GM20000 (cell line): ENCODE measurements at regions not wholly inside any gene's neighbourhood (a gene's known extent, or its start where the extent isn't known, plus 50 kb on each side); places are given as distances from the start of the nearest gene placed in this dataset.

Source experiments
- DNase-seq: peaks from one replicate; pipeline ENCODE4 v3.0.0; 2012; ENCODE audit warnings: low spot score
- TF ChIP-seq, protein P1 (sequence below): IDR thresholded peaks from 2 replicates; pipeline ENCODE4 v1.5.1; 2012; ENCODE audit warnings: mild to moderate bottlenecking, control low read depth; ENCODE audit errors: extremely low read depth, missing control alignments

DNA sequence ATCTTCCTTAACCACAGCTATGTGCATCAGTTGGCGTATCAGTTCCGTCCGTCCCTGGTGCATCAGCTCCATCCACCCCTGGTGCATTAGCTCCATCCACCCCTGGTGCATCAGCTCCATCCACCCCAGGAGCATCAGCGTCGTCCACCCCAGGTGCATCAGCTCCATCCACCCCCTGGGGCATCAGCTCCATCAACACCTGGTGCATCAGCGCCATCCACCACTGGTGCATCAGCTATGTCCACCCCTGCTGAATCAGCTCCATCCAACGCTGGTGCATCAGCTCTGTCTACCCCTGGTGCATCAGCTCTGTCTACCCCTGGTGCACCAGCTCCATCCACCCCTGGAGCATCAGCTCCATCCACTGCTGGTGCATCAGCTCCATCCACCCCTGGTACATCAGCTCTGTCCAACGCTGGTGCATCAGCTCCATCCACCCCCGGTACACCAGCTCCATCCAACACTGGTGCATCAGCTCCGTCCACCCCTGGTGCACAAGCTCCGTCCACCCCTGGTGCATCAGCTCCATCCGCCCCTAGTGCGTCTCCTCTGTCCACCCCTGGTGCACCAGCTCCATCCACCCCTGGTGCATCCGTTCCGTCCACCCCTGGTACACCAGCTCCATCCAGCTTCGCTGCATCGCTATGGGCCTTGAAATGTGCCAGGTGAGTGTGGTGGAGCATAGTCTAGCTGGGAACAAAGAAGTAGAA is 106.6 kb upstream of the ZBTB40 start:
- TF ChIP-seq, protein P1, sequence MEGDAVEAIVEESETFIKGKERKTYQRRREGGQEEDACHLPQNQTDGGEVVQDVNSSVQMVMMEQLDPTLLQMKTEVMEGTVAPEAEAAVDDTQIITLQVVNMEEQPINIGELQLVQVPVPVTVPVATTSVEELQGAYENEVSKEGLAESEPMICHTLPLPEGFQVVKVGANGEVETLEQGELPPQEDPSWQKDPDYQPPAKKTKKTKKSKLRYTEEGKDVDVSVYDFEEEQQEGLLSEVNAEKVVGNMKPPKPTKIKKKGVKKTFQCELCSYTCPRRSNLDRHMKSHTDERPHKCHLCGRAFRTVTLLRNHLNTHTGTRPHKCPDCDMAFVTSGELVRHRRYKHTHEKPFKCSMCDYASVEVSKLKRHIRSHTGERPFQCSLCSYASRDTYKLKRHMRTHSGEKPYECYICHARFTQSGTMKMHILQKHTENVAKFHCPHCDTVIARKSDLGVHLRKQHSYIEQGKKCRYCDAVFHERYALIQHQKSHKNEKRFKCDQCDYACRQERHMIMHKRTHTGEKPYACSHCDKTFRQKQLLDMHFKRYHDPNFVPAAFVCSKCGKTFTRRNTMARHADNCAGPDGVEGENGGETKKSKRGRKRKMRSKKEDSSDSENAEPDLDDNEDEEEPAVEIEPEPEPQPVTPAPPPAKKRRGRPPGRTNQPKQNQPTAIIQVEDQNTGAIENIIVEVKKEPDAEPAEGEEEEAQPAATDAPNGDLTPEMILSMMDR, result no peak
- no peak for DNase-seq

DNA sequence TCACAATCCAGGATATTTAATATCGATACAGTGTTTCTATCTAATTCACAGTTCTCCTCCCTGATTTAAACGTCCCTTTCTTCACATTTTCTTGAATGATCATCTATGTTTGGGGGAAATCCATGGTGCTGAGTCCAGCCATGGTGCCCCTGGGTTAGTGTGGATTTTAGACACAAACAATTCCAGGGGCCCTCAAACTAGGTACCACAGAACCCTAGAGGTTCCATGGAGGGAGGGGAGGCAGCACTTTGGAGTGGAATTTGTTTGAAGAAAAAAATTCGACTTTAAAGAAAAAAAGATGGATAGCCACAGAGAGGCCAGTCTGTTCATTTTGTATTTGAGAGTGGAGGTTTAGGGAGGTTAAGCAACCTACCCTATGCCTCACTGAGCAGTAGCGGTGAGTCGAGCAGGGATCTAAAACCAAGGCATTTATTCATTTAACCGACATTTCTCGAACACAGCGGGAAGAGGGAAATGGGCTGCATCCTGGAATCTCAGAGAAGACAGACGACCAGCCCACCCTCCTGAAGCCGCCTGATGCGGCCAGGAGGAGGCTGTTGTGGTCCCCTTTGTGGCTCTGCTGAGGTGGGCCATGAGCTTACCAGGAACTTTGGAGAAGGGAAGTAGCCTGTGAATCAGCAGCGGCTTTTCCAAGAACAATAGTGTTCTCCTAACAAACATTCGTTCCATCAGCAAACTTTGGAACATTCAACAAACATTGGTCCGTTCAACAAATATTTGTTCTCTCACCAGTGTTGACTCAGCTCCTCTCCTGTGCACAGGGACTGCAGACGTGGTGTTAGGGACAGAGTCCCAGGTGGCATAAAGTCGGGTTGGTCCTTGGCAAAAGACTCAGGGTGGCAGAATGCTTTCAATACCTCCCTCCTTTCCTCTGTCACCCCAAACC is 103.5 kb upstream of the ZBTB40 start:
- no peak for DNase-seq
- TF ChIP-seq, protein P1, result no peak

DNA sequence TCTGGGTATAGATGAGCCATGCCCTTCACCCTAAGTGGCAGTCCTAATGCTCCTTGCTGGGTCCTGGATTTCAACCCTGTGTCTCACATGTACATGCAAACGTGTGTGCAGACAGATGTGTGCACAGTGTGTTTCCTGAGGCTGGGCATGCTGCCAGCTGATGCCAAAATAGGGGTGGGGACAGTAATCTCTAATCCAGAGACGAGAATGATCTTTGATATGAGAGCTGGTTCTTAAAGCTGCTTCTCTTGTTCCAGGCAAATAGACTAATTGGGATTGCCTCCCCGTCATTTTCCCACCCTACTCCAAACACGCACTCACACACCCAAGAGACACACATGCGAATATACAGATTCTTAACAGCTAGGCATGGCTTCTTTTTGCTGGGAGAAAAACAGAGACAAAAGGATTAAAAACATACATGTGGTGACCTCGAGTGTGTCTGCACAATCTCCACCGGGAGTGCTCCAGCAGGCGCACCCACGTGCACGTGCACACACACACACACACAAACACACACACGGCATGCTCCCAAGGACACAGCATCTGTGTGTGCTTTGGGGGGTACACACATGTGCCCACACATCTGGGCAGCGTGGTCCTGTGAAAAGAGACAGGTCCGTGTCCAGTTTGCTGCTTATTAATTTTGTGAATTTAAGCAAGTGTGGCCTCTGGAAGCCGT is 102.1 kb upstream of the ZBTB40 start:
- TF ChIP-seq, protein P1, result no peak
- no peak for DNase-seq

DNA sequence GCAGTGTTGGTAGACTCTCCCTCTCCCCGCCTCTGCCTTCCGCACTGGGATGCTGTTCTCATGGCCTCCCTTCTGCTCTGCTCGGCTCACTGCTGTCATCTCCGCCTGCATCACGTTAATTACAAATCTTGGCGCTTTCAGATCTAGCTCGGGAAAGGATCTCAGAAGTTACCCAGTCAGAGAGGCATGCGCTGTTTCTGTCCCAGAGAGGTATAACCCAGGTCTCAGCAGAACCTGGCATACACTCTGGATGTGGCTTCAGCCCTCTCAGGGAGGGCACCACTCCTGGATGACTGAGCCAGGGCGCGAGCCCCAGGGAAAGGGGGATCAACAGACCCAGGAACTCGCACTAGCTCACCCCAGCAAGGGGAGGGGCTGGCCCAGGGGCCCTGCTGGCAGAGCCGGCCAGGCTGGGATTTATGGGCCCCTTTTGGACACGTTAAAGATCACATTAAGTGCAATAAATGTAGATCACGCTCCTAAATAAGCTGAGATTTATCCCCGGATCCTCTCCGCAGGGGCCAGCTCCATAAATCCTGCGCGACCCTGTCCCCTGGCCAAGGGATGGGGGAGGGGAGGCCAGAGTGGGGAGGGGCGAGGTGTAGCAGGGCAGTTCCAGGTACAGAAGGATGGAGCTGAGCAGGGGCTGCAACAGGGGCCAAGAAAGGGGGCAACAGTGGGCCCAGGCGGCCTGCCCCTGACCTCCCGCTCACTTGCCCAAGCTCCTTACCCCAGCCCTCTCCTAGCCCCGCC is 101.3 kb upstream of the ZBTB40 start:
- TF ChIP-seq, protein P1, result no peak
- DNase-seq, result no peak

DNA sequence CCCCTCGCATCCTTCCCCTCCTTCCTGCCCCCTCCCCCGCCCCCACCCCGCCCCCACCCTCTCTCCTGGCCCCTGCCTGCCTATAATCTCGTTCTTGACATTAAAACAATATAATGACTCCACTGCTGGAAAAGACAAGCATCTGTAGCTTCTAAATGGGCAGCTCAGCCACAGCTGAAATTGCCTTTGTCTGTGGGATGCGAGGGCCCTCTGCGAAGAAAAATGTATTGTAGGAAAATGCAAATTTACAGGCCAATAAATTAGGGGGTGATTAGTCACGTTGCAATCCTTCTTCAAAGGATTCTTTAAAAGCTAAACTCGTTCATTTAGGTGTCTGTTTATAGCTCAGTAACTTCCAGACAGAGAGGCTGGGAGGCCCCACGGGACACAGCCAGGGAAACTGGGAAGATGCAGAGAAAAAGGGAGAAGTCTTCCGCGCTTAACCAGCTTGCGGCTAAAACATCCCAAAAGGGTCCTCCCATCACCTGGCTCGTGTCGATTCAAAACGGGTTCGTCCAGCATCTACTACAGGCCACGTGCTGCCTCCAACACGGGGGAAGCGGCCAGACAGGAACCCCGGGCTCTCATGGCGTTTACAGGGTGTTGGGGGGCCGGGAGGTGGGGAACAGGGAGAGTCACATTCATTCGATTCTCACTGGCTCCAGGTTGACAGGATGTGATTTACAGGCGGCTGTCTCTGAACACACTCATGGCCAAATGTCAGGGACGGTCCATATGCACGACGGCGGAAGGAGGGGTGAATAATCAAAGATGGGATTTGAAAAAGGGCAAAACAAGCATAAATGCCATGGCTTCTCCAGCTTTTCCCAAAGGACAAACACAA is 100.5 kb upstream of the ZBTB40 start:
- no peak for DNase-seq
- TF ChIP-seq, protein P1, result no peak

DNA sequence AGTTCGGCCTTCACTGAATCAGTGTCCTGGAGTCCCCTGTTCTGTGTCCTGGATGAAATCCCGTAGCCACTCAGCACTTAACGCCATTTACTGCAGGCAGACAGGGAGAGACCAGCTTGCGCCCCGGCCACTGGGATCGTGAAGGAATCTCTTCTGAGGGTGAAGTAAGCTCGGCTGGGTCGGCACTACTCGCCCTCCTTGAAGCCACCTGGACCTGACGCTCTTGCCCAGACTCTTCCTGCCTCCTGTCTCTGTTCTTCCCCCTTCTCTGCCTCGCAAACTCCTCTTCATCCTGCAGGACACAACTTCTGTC is 99.9 kb upstream of the ZBTB40 start:
- TF ChIP-seq, protein P1, result no peak
- no peak for DNase-seq
